ENCODE measurements at regions not wholly inside any gene's neighbourhood (a gene's known extent, or its start where the extent isn't known, plus 50 kb on each side); places are given as distances from the start of the nearest gene placed in this dataset.

- no peak for TF ChIP-seq POLR2A (IDR thresholded peaks at IDR 0.05; ENCODE audit: low read depth, low read length)
- TF ChIP-seq TAF1 (IDR thresholded peaks at IDR 0.05; ENCODE audit: borderline replicate concordance, low read depth, low read length): no peak
Measured at GRCh38 chr9:99411068-99411467, 189.0 kb downstream of the SEC61B start.
